Left lung (tissue), 4 donors: ENCODE measurements at regions not wholly inside any gene's neighbourhood (a gene's known extent, or its start where the extent isn't known, plus 50 kb on each side); places are given as distances from the start of the nearest gene placed in this dataset.

Experiments used
- ATAC-seq: fragments of 200-7000 bp; cut with Tn5 transposase; one replicate; pipeline ENCODE4 v1.9.1; 2020; ENCODE audit warnings: moderate library complexity
- DNase-seq, 4 donors: peaks; one replicate each; pipeline ENCODE4 v3.0.0-alpha.2; 2013 to 2020
- H3K27ac ChIP-seq, 2 donors: fragments of 200-600 bp; sonication (generic) in 1 of 2; one replicate each; pipeline versions ENCODE4 v1.5.0 to v1.8.0; 2020 to 2021
- H3K27me3 ChIP-seq, 2 donors: fragments of 200-600 bp; sonication (generic) in 1 of 2; one replicate each; pipeline versions ENCODE4 v1.5.0 to v1.8.0; 2020 to 2021
- H3K36me3 ChIP-seq, 2 donors: fragments of 200-600 bp; sonication (generic) in 1 of 2; one replicate each; pipeline versions ENCODE4 v1.5.0 to v1.8.0; 2020 to 2021
- H3K4me1 ChIP-seq, 2 donors: fragments of 200-600 bp; one replicate each; pipeline ENCODE4 v1.8.0; 2021
- H3K4me3 ChIP-seq, 2 donors: fragments of 200-600 bp; sonication (generic) in 1 of 2; one replicate each; pipeline versions ENCODE4 v1.5.0 to v1.8.0; 2020 to 2021; ENCODE audit warnings: mild to moderate bottlenecking in 1 of 2
- H3K9me3 ChIP-seq, 2 donors: fragments of 200-600 bp; sonication (generic) in 1 of 2; one replicate each; pipeline versions ENCODE4 v1.5.0 to v1.8.0; 2020 to 2021
- CTCF ChIP-seq, 2 donors: fragments of 200-600 bp; sonication (generic) in 1 of 2; IDR thresholded peaks; one replicate each; pipeline versions ENCODE4 v1.5.0 to v1.8.0; 2021; ENCODE audit warnings: antibody characterized with exemption in 2 of 2
- intact Hi-C, 2 donors: fragments of 100-400 bp; cut with DNase I; formaldehyde crosslinking; loops; one replicate each; pipeline versions ENCODE4 v1.11.2 to v1.14.2; 2022
- donor health status: DM: no; HTN: yes; CAD: no.
- donor health status: DM: no; HTN: no; CAD: no.

DNA sequence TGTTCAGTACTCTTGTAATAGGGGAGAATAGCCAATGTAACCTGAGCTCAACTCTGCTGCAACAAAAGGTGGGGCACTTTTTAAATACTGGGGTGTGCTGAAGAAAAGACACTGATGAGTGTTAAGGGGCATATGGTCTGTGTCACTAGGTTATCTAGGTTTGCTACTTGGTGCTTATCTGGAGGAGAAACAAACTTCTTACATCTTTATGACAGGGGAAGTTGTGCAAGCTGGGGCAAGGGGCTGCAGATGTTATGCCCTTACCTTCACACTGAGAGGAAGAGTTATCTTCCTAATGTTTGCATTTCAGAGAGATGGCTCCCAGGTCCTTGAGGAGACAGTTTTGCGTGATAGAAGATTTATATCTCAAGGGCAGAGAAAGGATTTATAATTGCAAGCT lies 90.9 kb upstream of the PKP2 start:
- intact Hi-C loops: no loop called here
- H3K36me3 ChIP-seq: no peaks in the 10 kb centered on the region
- H3K9me3 ChIP-seq: no peaks in the 10 kb centered on the region
- H3K27ac ChIP-seq: no peak overlapping the region
- H3K27me3 ChIP-seq: peaks cover 0 to 20% of the 10 kb centered on the region in 2 donors
- H3K4me3 ChIP-seq: no peak overlapping the region
- no peak for ATAC-seq
- TF ChIP-seq CTCF (IDR thresholded peaks at IDR 0.05): no peak
- H3K4me1 ChIP-seq: no peaks in the 10 kb centered on the region
- DNase-seq: no peak

DNA sequence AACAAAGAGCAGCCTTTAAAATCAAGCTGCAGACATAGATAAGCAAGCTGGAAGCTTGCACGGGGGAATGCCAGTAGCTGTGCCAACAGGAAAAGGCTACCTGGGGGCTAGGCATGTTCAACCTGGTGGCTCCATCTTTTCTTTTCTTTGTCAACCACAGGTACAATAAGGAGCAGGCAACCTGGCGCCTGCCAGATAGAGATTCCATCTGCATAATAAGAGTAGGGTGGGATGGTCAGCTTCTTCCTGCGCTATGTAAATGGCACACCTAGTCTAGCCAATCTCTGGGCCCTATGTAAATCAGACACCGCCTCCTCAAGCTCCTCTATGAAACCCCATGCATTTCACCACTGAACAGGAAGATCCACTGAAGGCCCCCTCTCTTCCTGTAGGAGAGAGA lies 87.4 kb upstream of the PKP2 start:
- intact Hi-C loops: no loop called here
- ATAC-seq: no peak
- no peaks in the 10 kb centered on the region for H3K36me3 ChIP-seq

GRCh38 chr12:32983332-32983731 lies 86.8 kb upstream of the PKP2 start:
- Histone ChIP-seq H3K4me1 (no peaks in the 10 kb centered on the region), H3K4me3 (no peak overlapping the region), H3K36me3 (no peaks in the 10 kb centered on the region), H3K9me3 (no peaks in the 10 kb centered on the region), H3K27me3 (peaks cover 0 to 20% of the 10 kb centered on the region in 2 donors), H3K27ac (no peak overlapping the region)
- DNase-seq (no peak), ATAC-seq (no peak)
- intact Hi-C loops: no loop called here
- TF ChIP-seq CTCF (IDR thresholded peaks at IDR 0.05): no peak

More for the DNA sequence above, 87.4 kb upstream of the PKP2 start:
- Histone ChIP-seq H3K27me3 (peaks cover 0 to 20% of the 10 kb centered on the region in 2 donors), H3K9me3 (no peaks in the 10 kb centered on the region), H3K27ac (no peak overlapping the region), H3K4me1 (no peaks in the 10 kb centered on the region), H3K4me3 (no peak overlapping the region)
- no peak for DNase-seq
- no peak for TF ChIP-seq CTCF (IDR thresholded peaks at IDR 0.05)

DNA sequence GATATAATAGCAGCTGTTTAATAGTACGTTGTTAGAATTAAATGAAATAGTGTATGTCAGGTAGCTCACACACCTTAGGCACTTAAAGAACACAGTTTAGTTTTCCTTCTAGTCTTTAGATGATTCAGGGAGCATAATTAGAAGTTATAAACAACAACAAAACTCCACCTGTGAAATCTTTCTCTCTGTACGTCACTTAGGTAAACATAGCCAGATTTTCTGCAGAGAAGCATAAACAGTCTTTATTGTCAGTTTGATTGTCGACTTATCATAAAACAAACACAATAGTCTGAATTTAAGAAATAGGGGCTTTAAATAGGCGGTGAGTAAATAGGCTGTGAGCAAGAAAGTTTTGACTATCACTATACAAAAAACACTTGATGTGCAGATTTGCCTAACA lies 84.6 kb upstream of the PKP2 start:
- Histone ChIP-seq H3K4me1 (no peaks in the 10 kb centered on the region), H3K27me3 (peaks cover 0 to 20% of the 10 kb centered on the region in 2 donors), H3K27ac (no peak overlapping the region), H3K9me3 (no peaks in the 10 kb centered on the region), H3K4me3 (no peak overlapping the region), H3K36me3 (no peaks in the 10 kb centered on the region)
- ATAC-seq (no peak), DNase-seq (no peak)
- TF ChIP-seq CTCF (IDR thresholded peaks at IDR 0.05): no peak
- intact Hi-C loops: no loop called here

DNA sequence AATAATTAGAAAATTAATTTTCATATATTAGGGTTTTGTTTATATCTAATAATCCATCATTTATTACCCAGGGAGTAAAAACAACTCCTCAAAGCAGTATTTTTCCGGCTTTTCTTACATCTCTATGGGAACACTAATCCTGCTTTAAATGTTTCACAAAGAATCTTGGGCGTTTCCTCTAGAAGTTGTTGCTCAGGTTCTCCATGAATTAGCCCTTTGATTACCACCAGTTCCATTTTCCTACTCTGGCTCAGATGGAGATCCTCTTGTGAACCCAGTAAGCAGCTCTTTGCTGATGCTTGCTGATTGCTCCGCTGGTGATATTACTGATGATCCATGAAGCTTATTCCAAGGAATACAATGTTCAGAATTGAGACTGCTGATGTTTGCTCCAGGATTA lies 78.5 kb upstream of the PKP2 start:
- no peak overlapping the region for H3K27ac ChIP-seq
- intact Hi-C loops: no loop called here

More for the DNA sequence above, 78.5 kb upstream of the PKP2 start:
- ATAC-seq: no peak
- no peak for DNase-seq
- Histone ChIP-seq H3K4me3 (no peak overlapping the region), H3K27me3 (no peaks in the 10 kb centered on the region), H3K36me3 (no peaks in the 10 kb centered on the region), H3K9me3 (no peaks in the 10 kb centered on the region), H3K4me1 (no peaks in the 10 kb centered on the region)
- no peak for TF ChIP-seq CTCF (IDR thresholded peaks at IDR 0.05)
